CD14-positive monocyte (primary cell): ENCODE measurements at regions not wholly inside any gene's neighbourhood (a gene's known extent, or its start where the extent isn't known, plus 50 kb on each side); places are given as distances from the start of the nearest gene placed in this dataset.

Experiments used
- DNase-seq, 3 donors: peaks; one replicate each; pipeline ENCODE4 v3.0.0-alpha.2; 2011 to 2022
- H2AFZ ChIP-seq: 2 replicates; pipeline ENCODE4 v1.6.0; 2012; ENCODE audit warnings: mild to moderate bottlenecking, low read depth, low read length, inconsistent platforms; ENCODE audit not compliant: insufficient read depth, poor library complexity, severe bottlenecking
- H3K27ac ChIP-seq, 2 donors: 1 replicate in 1 of 2; 2 replicates in 1 of 2; pipeline ENCODE4 v1.5.1; 2012 to 2013; ENCODE audit warnings: low read length in 2 of 2, control low read depth in 1 of 2, inconsistent platforms in 1 of 2, low read depth in 1 of 2, mild to moderate bottlenecking in 1 of 2
- H3K27me3 ChIP-seq, 2 donors: one replicate each; pipeline versions ENCODE4 v1.6.0 to v1.6.1; 2011 to 2013; ENCODE audit warnings: low read length in 2 of 2; ENCODE audit not compliant: control insufficient read depth in 2 of 2, insufficient read depth in 2 of 2
- H3K36me3 ChIP-seq, 2 donors: replicated peaks in 1 of 2; 1 replicate in 1 of 2; 2 replicates in 1 of 2; pipeline versions ENCODE4 v1.5.1 to v1.6.1; 2012 to 2013; ENCODE audit warnings: low read length in 2 of 2, control low read depth in 1 of 2, inconsistent platforms in 1 of 2, mild to moderate bottlenecking in 1 of 2; ENCODE audit not compliant: insufficient read depth in 2 of 2, control insufficient read depth in 1 of 2
- H3K4me1 ChIP-seq, 2 donors: 1 replicate in 1 of 2; 2 replicates in 1 of 2; pipeline versions ENCODE4 v1.5.1 to v1.6.1; 2012 to 2013; ENCODE audit warnings: low read length in 2 of 2, control low read depth in 1 of 2, inconsistent platforms in 1 of 2, mild to moderate bottlenecking in 1 of 2, moderate library complexity in 1 of 2; ENCODE audit not compliant: insufficient read depth in 2 of 2, control insufficient read depth in 1 of 2
- H3K4me2 ChIP-seq: replicated peaks from 2 replicates; pipeline ENCODE3; 2012; ENCODE audit warnings: low read length, moderate library complexity, mild to moderate bottlenecking; ENCODE audit not compliant: poor library complexity, severe bottlenecking; ENCODE audit errors: extremely low read depth
- H3K4me3 ChIP-seq, 3 experiments: fragments of 200-600 bp in 1 of 3; sonication (generic) in 1 of 3; replicated peaks in 1 of 3; 1 replicate in 2 of 3; 2 replicates in 1 of 3; pipeline ENCODE4 v1.5.1; 2011 to 2013; ENCODE audit warnings: low read length in 3 of 3, mild to moderate bottlenecking in 3 of 3, control low read depth in 2 of 3, low read depth in 2 of 3, inconsistent platforms in 1 of 3, moderate library complexity in 1 of 3
- H3K79me2 ChIP-seq: 2 replicates; pipeline ENCODE4 v1.6.0; 2012; ENCODE audit warnings: mild to moderate bottlenecking, control low read depth, inconsistent platforms, low read length, moderate library complexity; ENCODE audit not compliant: insufficient read depth
- H3K9ac ChIP-seq: 2 replicates; pipeline ENCODE4 v1.6.0; 2017; ENCODE audit warnings: low read length, mild to moderate bottlenecking; ENCODE audit not compliant: insufficient read depth, poor library complexity, severe bottlenecking
- H3K9me3 ChIP-seq, 2 donors: replicated peaks in 1 of 2; 1 replicate in 1 of 2; 2 replicates in 1 of 2; pipeline versions ENCODE4 v1.5.1 to v1.6.1; 2012 to 2013; ENCODE audit warnings: low read length in 2 of 2, control low read depth in 1 of 2; ENCODE audit not compliant: control insufficient read depth in 1 of 2, insufficient read depth in 1 of 2
- H4K20me1 ChIP-seq: 2 replicates; pipeline ENCODE4 v1.6.0; 2012; ENCODE audit warnings: mild to moderate bottlenecking, low read length, control low read depth, moderate library complexity; ENCODE audit not compliant: insufficient read depth
- H3K27ac Mint-ChIP-seq, 7 donors: one replicate each; pipeline ENCODE4 v1.8.0; 2020; ENCODE audit warnings: mild to moderate bottlenecking in 7 of 7, mixed read lengths in 7 of 7, moderate library complexity in 6 of 7, inconsistent platforms in 2 of 7
- H3K27me3 Mint-ChIP-seq, 3 donors: one replicate each; pipeline ENCODE4 v1.8.0; 2021 to 2022; ENCODE audit warnings: low read depth in 3 of 3, mild to moderate bottlenecking in 3 of 3, mixed read lengths in 3 of 3, moderate library complexity in 3 of 3, inconsistent platforms in 1 of 3
- H3K36me3 Mint-ChIP-seq, 2 donors: one replicate each; pipeline ENCODE4 v1.8.0; 2020; ENCODE audit warnings: mixed read lengths in 2 of 2, inconsistent platforms in 1 of 2, mild to moderate bottlenecking in 1 of 2
- H3K4me1 Mint-ChIP-seq: one replicate; pipeline ENCODE4 v1.8.0; 2020; ENCODE audit warnings: mild to moderate bottlenecking, mixed read lengths
- H3K4me3 Mint-ChIP-seq, 2 donors: one replicate each; pipeline ENCODE4 v1.8.0; 2020; ENCODE audit warnings: mild to moderate bottlenecking in 2 of 2, mixed read lengths in 2 of 2, moderate library complexity in 1 of 2
- H3K9me3 Mint-ChIP-seq, 7 donors: one replicate each; pipeline ENCODE4 v1.8.0; 2020 to 2022; ENCODE audit warnings: mixed read lengths in 7 of 7, mild to moderate bottlenecking in 6 of 7, moderate library complexity in 6 of 7, inconsistent platforms in 2 of 7
- CTCF ChIP-seq: fragments of 200-600 bp; IDR thresholded peaks from one replicate; pipeline ENCODE4 v1.8.0; 2022; ENCODE audit warnings: antibody characterized with exemption, mild to moderate bottlenecking
- WGBS: methylation state at CpG from one replicate; pipeline ENCODE4 v1.1.5; 2013; ENCODE audit warnings: missing lambda C conversion rate; ENCODE audit not compliant: insufficient coverage; 5-methylcytosine and 5-hydroxymethylcytosine counted together
- intact Hi-C, 2 donors: fragments of 100-400 bp; cut with micrococcal nuclease; formaldehyde crosslinking; loops; one replicate each; pipeline versions ENCODE4 v1.15.0 to v1.15.1; 2023

DNA sequence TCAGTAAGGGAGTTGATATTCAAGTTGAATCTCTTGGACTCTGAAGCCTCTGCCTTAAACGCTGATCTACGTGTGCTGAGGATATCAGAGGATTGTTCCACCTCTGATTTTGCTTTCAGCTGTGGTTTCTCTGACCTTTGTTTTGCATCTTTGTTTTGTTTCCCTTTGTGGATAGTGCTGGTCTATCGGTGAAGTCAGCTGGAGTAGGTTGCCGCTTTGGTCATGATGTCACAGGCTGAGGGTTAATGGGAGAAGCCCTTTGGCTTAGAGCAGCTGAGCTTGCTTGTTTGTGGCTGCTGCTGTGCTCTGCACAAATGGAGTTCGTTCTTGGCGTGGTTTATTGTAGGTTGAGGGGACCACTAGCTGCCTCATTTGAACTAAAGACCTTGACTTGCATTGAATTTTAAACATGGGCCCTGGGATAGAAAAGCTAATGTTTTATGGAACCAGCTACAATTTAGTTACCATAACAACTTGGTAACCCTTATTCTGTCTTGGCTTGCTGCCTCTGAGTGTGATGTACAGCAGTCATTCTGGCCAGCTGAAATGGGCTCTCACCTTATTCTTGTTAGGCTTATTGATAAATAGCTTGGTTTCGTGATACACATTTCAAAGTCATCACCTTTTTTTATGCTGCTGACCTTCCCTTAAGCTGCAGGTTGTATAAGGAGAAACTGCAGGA, 284.5 kb upstream of the E2F7 start:
- no peak overlapping the region for H3K4me3 ChIP-seq
- no peaks in the 10 kb centered on the region for H3K79me2 ChIP-seq
- H3K4me2 ChIP-seq: no peak overlapping the region
- intact Hi-C loops: no loop called here
- Mint-ChIP-seq H3K27ac (no peak overlapping the region), H3K36me3 (no peaks in the 10 kb centered on the region), H3K27me3 (peaks cover 0 to 2% (median 0%) of the 10 kb centered on the region in 3 donors), H3K4me3 (no peak overlapping the region), H3K4me1 (no peaks in the 10 kb centered on the region), H3K9me3 (peaks cover 0 to 4% (median 0%) of the 10 kb centered on the region in 7 donors)
- DNase-seq: no peak
- no peaks in the 10 kb centered on the region for H3K4me1 ChIP-seq
- no peaks in the 10 kb centered on the region for H3K9me3 ChIP-seq
- no peaks in the 10 kb centered on the region for H3K27me3 ChIP-seq
- no peak for TF ChIP-seq CTCF
- H3K27ac ChIP-seq: no peak overlapping the region
- H4K20me1 ChIP-seq: no peaks in the 10 kb centered on the region
- no peaks in the 10 kb centered on the region for H3K36me3 ChIP-seq
- 98% methylated on average over 6 of the region's 7 CpGs for WGBS
- no peak overlapping the region for H3K9ac ChIP-seq
- H2AFZ ChIP-seq: no peak overlapping the region

DNA sequence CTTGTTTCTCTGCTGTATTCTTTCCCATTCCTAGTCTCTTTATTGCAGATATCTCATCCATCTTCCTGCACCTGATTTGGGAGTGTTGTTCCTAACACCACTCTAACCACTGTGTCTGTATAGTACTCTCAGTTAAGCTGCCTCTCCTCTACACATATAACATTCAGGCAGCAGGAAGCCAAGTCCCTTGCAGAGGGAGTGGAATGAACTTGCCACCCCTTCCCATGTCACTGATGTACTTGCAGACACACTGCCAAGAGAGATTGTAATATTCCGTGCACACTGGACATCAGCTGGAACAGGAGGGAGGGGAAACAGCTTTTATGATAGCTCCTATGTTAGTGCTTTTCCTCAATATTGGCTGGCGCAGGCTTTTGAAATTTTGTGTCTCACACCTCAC, 281.6 kb upstream of the E2F7 start:
- H3K9me3 Mint-ChIP-seq: peaks cover 0 to 2% (median 0%) of the 10 kb centered on the region in 7 donors
- Histone ChIP-seq H3K79me2 (no peaks in the 10 kb centered on the region), H3K36me3 (no peaks in the 10 kb centered on the region), H3K4me1 (no peaks in the 10 kb centered on the region), H3K27ac (no peak overlapping the region), H2AFZ (no peak overlapping the region), H3K4me2 (no peak overlapping the region), H3K27me3 (no peaks in the 10 kb centered on the region), H3K9me3 (no peaks in the 10 kb centered on the region), H3K4me3 (no peak overlapping the region), H3K9ac (no peak overlapping the region), H4K20me1 (no peaks in the 10 kb centered on the region)
- H3K27ac Mint-ChIP-seq: no peak overlapping the region
- no peak overlapping the region for H3K4me3 Mint-ChIP-seq
- 67% methylated on average over 1 of the region's 2 CpGs for WGBS
- no peaks in the 10 kb centered on the region for H3K36me3 Mint-ChIP-seq
- H3K4me1 Mint-ChIP-seq: no peaks in the 10 kb centered on the region
- no peak for TF ChIP-seq CTCF
- intact Hi-C loops: no loop called here
- H3K27me3 Mint-ChIP-seq: peaks cover 0 to 7% (median 2%) of the 10 kb centered on the region in 3 donors
- DNase-seq: no peak
